Naive thymus-derived CD4-positive, alpha-beta T cell (primary cell): ENCODE measurements at regions not wholly inside any gene's neighbourhood (a gene's known extent, or its start where the extent isn't known, plus 50 kb on each side); places are given as distances from the start of the nearest gene placed in this dataset.

Source experiments
- ATAC-seq: fragments of 150-1000 bp; cut with Tn5 transposase; 2 replicates; pipeline ENCODE4 v1.10.0; 2021; ENCODE audit warnings: mild to moderate bottlenecking, moderate library complexity
- CTCF ChIA-PET: fragments of 350-600 bp; sonication (Branson Sonifier 250); formaldehyde crosslinking; loops from one replicate; lab custom pipeline; 2021; ENCODE audit warnings: antibody characterized with exemption; lab: Charles Lee
- POLR2A ChIA-PET: fragments of 350-600 bp; sonication (Branson Sonifier 250); formaldehyde crosslinking; loops from one replicate; lab custom pipeline; 2021; ENCODE audit warnings: antibody characterized with exemption, inconsistent platforms; lab: Charles Lee
- DNase-seq, 9 donors: peaks; one replicate each; pipeline versions ENCODE4 v3.0.0 to v3.0.0-alpha.2; 2020 to 2022; ENCODE audit warnings: mixed read lengths in 1 of 9
- H3K27ac ChIP-seq: one replicate; pipeline ENCODE4 v1.7.0; 2013; ENCODE audit warnings: mild to moderate bottlenecking, low read depth, low read length, moderate library complexity
- H3K27me3 ChIP-seq, 2 donors: one replicate each; pipeline ENCODE4 v1.7.0; 2013; ENCODE audit warnings: low read length in 2 of 2, mild to moderate bottlenecking in 2 of 2, moderate library complexity in 2 of 2; ENCODE audit not compliant: control insufficient read depth in 2 of 2, insufficient read depth in 2 of 2
- H3K36me3 ChIP-seq, 3 experiments: 1 replicate in 2 of 3; 2 replicates in 1 of 3; pipeline ENCODE4 v1.7.0; 2013; ENCODE audit warnings: low read length in 3 of 3, mild to moderate bottlenecking in 3 of 3, moderate library complexity in 1 of 3; ENCODE audit not compliant: insufficient read depth in 3 of 3, control insufficient read depth in 2 of 3
- H3K4me1 ChIP-seq, 2 donors: one replicate each; pipeline ENCODE4 v1.7.0; 2013; ENCODE audit warnings: low read length in 2 of 2, mild to moderate bottlenecking in 2 of 2, moderate library complexity in 1 of 2; ENCODE audit not compliant: control insufficient read depth in 2 of 2, insufficient read depth in 2 of 2
- H3K4me3 ChIP-seq: 2 replicates; pipeline ENCODE4 v1.7.0; 2013; ENCODE audit warnings: mild to moderate bottlenecking, low read length
- H3K9me3 ChIP-seq, 3 experiments: 1 replicate in 2 of 3; 2 replicates in 1 of 3; pipeline ENCODE4 v1.7.0; 2013; ENCODE audit warnings: low read length in 3 of 3; ENCODE audit not compliant: control insufficient read depth in 2 of 3
- H3K27ac Mint-ChIP-seq, 9 donors: one replicate each; pipeline ENCODE4 v1.8.0; 2020 to 2022; ENCODE audit warnings: mixed read lengths in 9 of 9, mild to moderate bottlenecking in 8 of 9, moderate library complexity in 5 of 9, inconsistent platforms in 2 of 9
- H3K27me3 Mint-ChIP-seq, 5 donors: one replicate each; pipeline ENCODE4 v1.8.0; 2021 to 2022; ENCODE audit warnings: mixed read lengths in 5 of 5, mild to moderate bottlenecking in 1 of 5
- H3K36me3 Mint-ChIP-seq, 5 donors: one replicate each; pipeline ENCODE4 v1.8.0; 2020 to 2022; ENCODE audit warnings: mixed read lengths in 5 of 5, mild to moderate bottlenecking in 3 of 5, inconsistent platforms in 1 of 5
- H3K4me1 Mint-ChIP-seq, 7 donors: one replicate each; pipeline ENCODE4 v1.8.0; 2020 to 2022; ENCODE audit warnings: mixed read lengths in 7 of 7, mild to moderate bottlenecking in 3 of 7, inconsistent platforms in 1 of 7
- H3K4me3 Mint-ChIP-seq, 10 donors: one replicate each; pipeline ENCODE4 v1.8.0; 2020 to 2022; ENCODE audit warnings: mild to moderate bottlenecking in 10 of 10, mixed read lengths in 10 of 10, moderate library complexity in 6 of 10, inconsistent platforms in 2 of 10
- H3K9me3 Mint-ChIP-seq, 11 donors: one replicate each; pipeline ENCODE4 v1.8.0; 2020 to 2022; ENCODE audit warnings: mixed read lengths in 11 of 11, mild to moderate bottlenecking in 4 of 11, inconsistent platforms in 1 of 11, moderate library complexity in 1 of 11
- intact Hi-C, 2 donors: fragments of 100-400 bp; cut with micrococcal nuclease; formaldehyde crosslinking; loops; one replicate each; pipeline ENCODE4 v1.15.1; 2023

DNA sequence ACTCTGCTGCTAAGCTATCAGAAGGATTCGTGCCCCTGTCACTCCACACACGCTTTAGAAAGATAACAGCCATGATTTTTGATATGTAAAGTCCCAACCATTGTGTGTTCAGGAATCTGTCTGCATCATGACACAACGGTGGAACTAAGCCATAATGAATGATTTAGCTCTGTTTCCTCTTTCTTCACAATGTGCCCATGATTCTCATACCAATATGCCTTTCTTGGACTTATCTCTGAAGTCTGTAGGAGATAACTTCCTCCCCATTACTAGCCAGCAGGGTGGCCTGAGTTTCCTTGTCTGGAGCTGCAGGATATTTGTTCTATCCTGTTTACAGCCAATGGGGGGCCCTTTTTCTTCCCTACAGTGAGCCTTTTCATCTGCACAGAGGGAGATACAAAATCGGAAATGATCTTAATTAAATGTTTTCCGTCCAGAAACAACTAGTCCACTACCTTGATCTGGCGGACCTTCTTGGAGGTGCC lies 511.7 kb downstream of the USP25 start:
- CTCF ChIA-PET = no interaction called here
- ATAC-seq (peak; percentile 26), DNase-seq (no peak)
- no peaks in the 10 kb centered on the region for H3K36me3 ChIP-seq
- Mint-ChIP-seq H3K27ac (no peak overlapping the region), H3K36me3 (no peaks in the 10 kb centered on the region), H3K9me3 (peaks cover 0 to 5% (median 0%) of the 10 kb centered on the region in 11 donors), H3K4me1 (no peaks in the 10 kb centered on the region), H3K27me3 (no peaks in the 10 kb centered on the region), H3K4me3 (no peak overlapping the region)
- intact Hi-C loops = no loop called here
- H3K27me3 ChIP-seq = no peaks in the 10 kb centered on the region
- no peaks in the 10 kb centered on the region for H3K4me1 ChIP-seq
- H3K9me3 ChIP-seq = no peaks in the 10 kb centered on the region
- no peak overlapping the region for H3K27ac ChIP-seq
- no peak overlapping the region for H3K4me3 ChIP-seq
- POLR2A ChIA-PET = interaction anchor here (0.6 kb wide), 1 partner anchor 190 kb away, joined by 4 read pairs; no protein-coding TSS in a partner anchor

DNA sequence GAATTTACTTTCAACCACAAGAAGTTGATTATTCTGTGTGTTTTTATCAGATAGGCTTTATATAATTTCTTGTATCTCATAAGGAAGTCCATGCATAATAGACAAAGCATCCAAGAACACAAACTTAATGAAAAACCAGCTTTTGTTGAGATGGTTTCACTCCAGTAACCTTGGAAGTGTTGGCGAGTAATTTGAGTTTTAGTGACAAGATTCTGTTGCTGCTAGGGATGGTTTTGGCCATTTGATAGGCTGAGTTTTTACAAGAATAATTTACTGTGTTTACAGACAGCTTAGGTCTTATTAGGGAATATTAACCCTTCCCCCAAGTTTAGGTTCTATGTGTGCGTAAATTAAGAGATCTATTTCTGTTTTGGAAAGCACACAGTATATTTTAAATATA lies 513.6 kb downstream of the USP25 start:
- no peaks in the 10 kb centered on the region for H3K9me3 ChIP-seq
- ChIA-PET CTCF (no interaction called here), POLR2A (no interaction called here)
- intact Hi-C loops = no loop called here
- Mint-ChIP-seq H3K36me3 (no peaks in the 10 kb centered on the region), H3K4me1 (no peaks in the 10 kb centered on the region), H3K27ac (no peak overlapping the region), H3K9me3 (peaks cover 0 to 7% (median 0%) of the 10 kb centered on the region in 11 donors), H3K27me3 (no peaks in the 10 kb centered on the region), H3K4me3 (no peak overlapping the region)
- H3K4me1 ChIP-seq = no peaks in the 10 kb centered on the region
- no peak overlapping the region for H3K27ac ChIP-seq
- no peaks in the 10 kb centered on the region for H3K27me3 ChIP-seq
- no peak overlapping the region for H3K4me3 ChIP-seq
- H3K36me3 ChIP-seq = no peaks in the 10 kb centered on the region
- DNase-seq (no peak), ATAC-seq (no peak)

DNA sequence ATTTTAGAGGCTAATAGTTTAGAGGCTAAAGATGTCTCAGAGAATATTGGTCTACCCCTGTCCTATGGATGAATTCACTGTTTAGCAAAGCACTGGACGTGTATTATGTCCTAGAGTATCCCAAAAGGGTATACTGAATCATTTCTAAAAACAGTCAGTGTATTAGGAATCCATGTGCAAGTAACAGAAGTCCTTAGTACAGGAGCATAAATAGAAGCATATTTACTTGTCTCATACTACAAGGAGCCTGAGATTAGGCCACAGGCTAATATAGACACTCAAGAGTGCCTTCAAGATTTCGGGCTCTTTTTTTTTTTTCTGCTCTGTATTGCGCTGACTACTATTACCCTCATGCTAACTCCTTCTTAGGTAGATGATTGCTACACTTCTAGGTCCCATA lies 518.9 kb downstream of the USP25 start:
- Mint-ChIP-seq H3K4me1 (peaks cover 0 to 2% (median 0%) of the 10 kb centered on the region in 7 donors), H3K27ac (no peak overlapping the region), H3K9me3 (peaks cover 0 to 7% (median 0%) of the 10 kb centered on the region in 11 donors), H3K36me3 (no peaks in the 10 kb centered on the region), H3K4me3 (no peak overlapping the region), H3K27me3 (no peaks in the 10 kb centered on the region)
- Histone ChIP-seq H3K36me3 (no peaks in the 10 kb centered on the region), H3K4me3 (no peak overlapping the region), H3K4me1 (no peaks in the 10 kb centered on the region), H3K27ac (no peak overlapping the region), H3K27me3 (no peaks in the 10 kb centered on the region), H3K9me3 (no peaks in the 10 kb centered on the region)
- POLR2A ChIA-PET = no interaction called here
- no peak for DNase-seq
- CTCF ChIA-PET = no interaction called here
- no peak for ATAC-seq
- intact Hi-C loops = no loop called here

- ChIA-PET CTCF (no interaction called here), POLR2A (no interaction called here)
- Histone ChIP-seq H3K9me3 (no peaks in the 10 kb centered on the region), H3K36me3 (no peaks in the 10 kb centered on the region), H3K27ac (no peak overlapping the region), H3K27me3 (no peaks in the 10 kb centered on the region), H3K4me1 (no peaks in the 10 kb centered on the region), H3K4me3 (no peak overlapping the region)
- H3K9me3 Mint-ChIP-seq = peaks cover 0 to 7% (median 0%) of the 10 kb centered on the region in 11 donors
- H3K27me3 Mint-ChIP-seq = no peaks in the 10 kb centered on the region
- no peak overlapping the region for H3K27ac Mint-ChIP-seq
- intact Hi-C loops = no loop called here
- no peak overlapping the region for H3K4me3 Mint-ChIP-seq
- peaks cover 0 to 2% (median 0%) of the 10 kb centered on the region in 7 donors for H3K4me1 Mint-ChIP-seq
- DNase-seq = no peak
- H3K36me3 Mint-ChIP-seq = no peaks in the 10 kb centered on the region
- no peak for ATAC-seq
These were observed 520.5 kb downstream of the USP25 start for GRCh38 chr21:16250273-16250672.

DNA sequence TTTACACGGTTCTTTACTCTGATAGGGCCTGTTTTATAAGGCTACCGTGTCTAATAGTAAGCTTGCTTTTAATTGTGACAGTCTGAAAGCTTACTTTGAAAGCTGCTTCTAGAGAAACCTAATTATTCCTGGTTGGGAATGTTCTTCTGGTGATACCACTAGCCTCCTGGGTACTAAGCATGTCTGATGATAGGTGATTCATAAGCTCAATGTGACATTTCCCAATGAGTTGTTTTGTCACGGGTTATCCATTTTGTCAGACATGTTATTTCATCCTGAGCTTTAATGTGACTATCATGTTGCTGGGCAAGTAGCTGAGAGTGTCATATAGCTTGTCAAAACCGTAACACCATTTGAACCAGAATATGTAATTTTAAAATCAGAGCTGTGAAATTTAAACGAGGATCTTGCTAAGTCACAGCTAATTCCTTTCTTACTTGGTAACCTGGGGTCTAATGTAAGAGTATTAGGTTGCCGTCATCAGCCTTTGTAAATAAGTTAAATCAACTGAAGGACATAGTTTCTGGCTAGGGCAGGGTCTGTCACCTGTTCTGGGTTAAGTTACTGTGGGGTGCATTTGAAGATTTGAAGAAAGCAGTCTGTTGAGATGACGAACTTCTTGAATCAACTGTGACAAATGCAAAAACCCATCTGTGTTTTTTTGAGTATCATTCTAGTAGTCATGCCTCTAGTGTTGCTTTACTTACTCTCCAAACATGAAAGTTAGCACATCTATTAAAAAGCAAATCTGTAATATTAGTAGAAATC lies 529.2 kb downstream of the USP25 start:
- no peaks in the 10 kb centered on the region for H3K27me3 Mint-ChIP-seq
- Histone ChIP-seq H3K27me3 (no peaks in the 10 kb centered on the region), H3K27ac (no peak overlapping the region), H3K9me3 (no peaks in the 10 kb centered on the region), H3K4me3 (no peak overlapping the region), H3K36me3 (no peaks in the 10 kb centered on the region), H3K4me1 (no peaks in the 10 kb centered on the region)
- ATAC-seq = no peak
- no peak overlapping the region for H3K27ac Mint-ChIP-seq
- no peak overlapping the region for H3K4me3 Mint-ChIP-seq
- intact Hi-C loops = no loop called here
- no peaks in the 10 kb centered on the region for H3K36me3 Mint-ChIP-seq
- no peak for DNase-seq
- H3K9me3 Mint-ChIP-seq = no peaks in the 10 kb centered on the region
- POLR2A ChIA-PET = no interaction called here
- H3K4me1 Mint-ChIP-seq = no peaks in the 10 kb centered on the region
- CTCF ChIA-PET = no interaction called here

- Histone ChIP-seq H3K27ac (no peak overlapping the region), H3K4me1 (no peaks in the 10 kb centered on the region), H3K9me3 (no peaks in the 10 kb centered on the region), H3K4me3 (no peak overlapping the region), H3K27me3 (no peaks in the 10 kb centered on the region), H3K36me3 (no peaks in the 10 kb centered on the region)
- intact Hi-C loops = no loop called here
- Mint-ChIP-seq H3K4me1 (no peaks in the 10 kb centered on the region), H3K27me3 (no peaks in the 10 kb centered on the region), H3K36me3 (no peaks in the 10 kb centered on the region), H3K9me3 (peaks cover 0 to 6% (median 0%) of the 10 kb centered on the region in 11 donors), H3K27ac (no peak overlapping the region), H3K4me3 (no peak overlapping the region)
- ChIA-PET POLR2A (no interaction called here), CTCF (no interaction called here)
- ATAC-seq (no peak), DNase-seq (no peak)
These were observed 532.3 kb downstream of the USP25 start for GRCh38 chr21:16262091-16262490.

GRCh38 chr21:16264319-16264718 lies 534.5 kb downstream of the USP25 start:
- H3K4me3 ChIP-seq = no peak overlapping the region
- Mint-ChIP-seq H3K4me1 (no peaks in the 10 kb centered on the region), H3K27me3 (no peaks in the 10 kb centered on the region), H3K36me3 (no peaks in the 10 kb centered on the region), H3K4me3 (no peak overlapping the region), H3K9me3 (peaks cover 0 to 6% (median 0%) of the 10 kb centered on the region in 11 donors), H3K27ac (no peak overlapping the region)
- no peaks in the 10 kb centered on the region for H3K27me3 ChIP-seq
- H3K4me1 ChIP-seq = no peaks in the 10 kb centered on the region
- CTCF ChIA-PET = no interaction called here
- DNase-seq (no peak), ATAC-seq (peak; percentile 34)
- H3K9me3 ChIP-seq = no peaks in the 10 kb centered on the region
- no peak overlapping the region for H3K27ac ChIP-seq
- POLR2A ChIA-PET = no interaction called here
- intact Hi-C loops = no loop called here
- no peaks in the 10 kb centered on the region for H3K36me3 ChIP-seq
